ENCODE measurements at regions not wholly inside any gene's neighbourhood (a gene's known extent, or its start where the extent isn't known, plus 50 kb on each side); places are given as distances from the start of the nearest gene placed in this dataset.

- Histone ChIP-seq H3K4me3 (replicated peaks; ENCODE audit: insufficient read depth, low read length) (no peak overlapping the region), H3K27ac (replicated peaks) (no peak overlapping the region), H3K27me3 (ENCODE audit: insufficient read depth, poor library complexity, severe bottlenecking) (no peaks in the 10 kb centered on the region)
- no peak for DNase-seq (ENCODE audit: low read depth in 1 of 2, low spot score in 1 of 2)
- TF ChIP-seq, protein P1, sequence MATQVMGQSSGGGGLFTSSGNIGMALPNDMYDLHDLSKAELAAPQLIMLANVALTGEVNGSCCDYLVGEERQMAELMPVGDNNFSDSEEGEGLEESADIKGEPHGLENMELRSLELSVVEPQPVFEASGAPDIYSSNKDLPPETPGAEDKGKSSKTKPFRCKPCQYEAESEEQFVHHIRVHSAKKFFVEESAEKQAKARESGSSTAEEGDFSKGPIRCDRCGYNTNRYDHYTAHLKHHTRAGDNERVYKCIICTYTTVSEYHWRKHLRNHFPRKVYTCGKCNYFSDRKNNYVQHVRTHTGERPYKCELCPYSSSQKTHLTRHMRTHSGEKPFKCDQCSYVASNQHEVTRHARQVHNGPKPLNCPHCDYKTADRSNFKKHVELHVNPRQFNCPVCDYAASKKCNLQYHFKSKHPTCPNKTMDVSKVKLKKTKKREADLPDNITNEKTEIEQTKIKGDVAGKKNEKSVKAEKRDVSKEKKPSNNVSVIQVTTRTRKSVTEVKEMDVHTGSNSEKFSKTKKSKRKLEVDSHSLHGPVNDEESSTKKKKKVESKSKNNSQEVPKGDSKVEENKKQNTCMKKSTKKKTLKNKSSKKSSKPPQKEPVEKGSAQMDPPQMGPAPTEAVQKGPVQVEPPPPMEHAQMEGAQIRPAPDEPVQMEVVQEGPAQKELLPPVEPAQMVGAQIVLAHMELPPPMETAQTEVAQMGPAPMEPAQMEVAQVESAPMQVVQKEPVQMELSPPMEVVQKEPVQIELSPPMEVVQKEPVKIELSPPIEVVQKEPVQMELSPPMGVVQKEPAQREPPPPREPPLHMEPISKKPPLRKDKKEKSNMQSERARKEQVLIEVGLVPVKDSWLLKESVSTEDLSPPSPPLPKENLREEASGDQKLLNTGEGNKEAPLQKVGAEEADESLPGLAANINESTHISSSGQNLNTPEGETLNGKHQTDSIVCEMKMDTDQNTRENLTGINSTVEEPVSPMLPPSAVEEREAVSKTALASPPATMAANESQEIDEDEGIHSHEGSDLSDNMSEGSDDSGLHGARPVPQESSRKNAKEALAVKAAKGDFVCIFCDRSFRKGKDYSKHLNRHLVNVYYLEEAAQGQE (IDR thresholded peaks at IDR 0.05; ENCODE audit: insufficient replicate concordance, low read depth): no peak
- no peak for TF ChIP-seq SPI1 (IDR thresholded peaks at IDR 0.05; ENCODE audit: borderline replicate concordance, low read depth)
- no peak for TF ChIP-seq GABPA (IDR thresholded peaks at IDR 0.05; ENCODE audit: low read depth)
- TF ChIP-seq, protein P2, sequence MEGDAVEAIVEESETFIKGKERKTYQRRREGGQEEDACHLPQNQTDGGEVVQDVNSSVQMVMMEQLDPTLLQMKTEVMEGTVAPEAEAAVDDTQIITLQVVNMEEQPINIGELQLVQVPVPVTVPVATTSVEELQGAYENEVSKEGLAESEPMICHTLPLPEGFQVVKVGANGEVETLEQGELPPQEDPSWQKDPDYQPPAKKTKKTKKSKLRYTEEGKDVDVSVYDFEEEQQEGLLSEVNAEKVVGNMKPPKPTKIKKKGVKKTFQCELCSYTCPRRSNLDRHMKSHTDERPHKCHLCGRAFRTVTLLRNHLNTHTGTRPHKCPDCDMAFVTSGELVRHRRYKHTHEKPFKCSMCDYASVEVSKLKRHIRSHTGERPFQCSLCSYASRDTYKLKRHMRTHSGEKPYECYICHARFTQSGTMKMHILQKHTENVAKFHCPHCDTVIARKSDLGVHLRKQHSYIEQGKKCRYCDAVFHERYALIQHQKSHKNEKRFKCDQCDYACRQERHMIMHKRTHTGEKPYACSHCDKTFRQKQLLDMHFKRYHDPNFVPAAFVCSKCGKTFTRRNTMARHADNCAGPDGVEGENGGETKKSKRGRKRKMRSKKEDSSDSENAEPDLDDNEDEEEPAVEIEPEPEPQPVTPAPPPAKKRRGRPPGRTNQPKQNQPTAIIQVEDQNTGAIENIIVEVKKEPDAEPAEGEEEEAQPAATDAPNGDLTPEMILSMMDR (IDR thresholded peaks at IDR 0.05; ENCODE audit: insufficient read depth, low read length): no peak
- TF ChIP-seq POLR2AphosphoS5 (IDR thresholded peaks at IDR 0.05; ENCODE audit: low read depth): no peak
These were observed 225.1 kb downstream of the UACA start for GRCh38 chr15:70538278-70538677.

DNA sequence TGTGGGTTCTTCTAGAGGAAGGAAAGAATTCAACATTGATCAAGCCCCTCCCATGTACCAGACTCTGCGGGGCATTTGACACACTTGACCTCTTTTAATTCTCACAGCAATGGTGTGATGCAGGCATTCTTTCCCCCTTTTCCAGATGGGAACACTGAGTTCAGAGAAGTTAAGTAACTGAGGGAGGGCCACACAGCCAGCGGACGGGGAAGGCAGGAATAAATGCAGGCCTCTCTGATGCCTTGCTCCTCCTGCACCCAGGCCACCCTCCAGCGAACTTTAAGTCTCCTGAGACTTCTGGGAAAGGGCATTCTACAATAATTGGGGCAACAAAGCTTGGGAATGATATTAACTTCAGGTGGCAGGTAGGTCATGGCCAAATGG is 227.4 kb downstream of the UACA start:
- H3K4me3 ChIP-seq (replicated peaks; ENCODE audit: insufficient read depth, low read length): no peak overlapping the region
- H3K27ac ChIP-seq (replicated peaks): peak overlapping the region; percentile 63
- DNase-seq (ENCODE audit: low read depth in 1 of 2, low spot score in 1 of 2): no peak
- TF ChIP-seq SPI1 (IDR thresholded peaks at IDR 0.05; ENCODE audit: borderline replicate concordance, low read depth) (no peak), GABPA (IDR thresholded peaks at IDR 0.05; ENCODE audit: low read depth) (no peak), POLR2AphosphoS5 (IDR thresholded peaks at IDR 0.05; ENCODE audit: low read depth) (no peak)
- TF ChIP-seq, protein P2 (IDR thresholded peaks at IDR 0.05; ENCODE audit: insufficient read depth, low read length): no peak
- no peaks in the 10 kb centered on the region for H3K27me3 ChIP-seq (ENCODE audit: insufficient read depth, poor library complexity, severe bottlenecking)

DNA sequence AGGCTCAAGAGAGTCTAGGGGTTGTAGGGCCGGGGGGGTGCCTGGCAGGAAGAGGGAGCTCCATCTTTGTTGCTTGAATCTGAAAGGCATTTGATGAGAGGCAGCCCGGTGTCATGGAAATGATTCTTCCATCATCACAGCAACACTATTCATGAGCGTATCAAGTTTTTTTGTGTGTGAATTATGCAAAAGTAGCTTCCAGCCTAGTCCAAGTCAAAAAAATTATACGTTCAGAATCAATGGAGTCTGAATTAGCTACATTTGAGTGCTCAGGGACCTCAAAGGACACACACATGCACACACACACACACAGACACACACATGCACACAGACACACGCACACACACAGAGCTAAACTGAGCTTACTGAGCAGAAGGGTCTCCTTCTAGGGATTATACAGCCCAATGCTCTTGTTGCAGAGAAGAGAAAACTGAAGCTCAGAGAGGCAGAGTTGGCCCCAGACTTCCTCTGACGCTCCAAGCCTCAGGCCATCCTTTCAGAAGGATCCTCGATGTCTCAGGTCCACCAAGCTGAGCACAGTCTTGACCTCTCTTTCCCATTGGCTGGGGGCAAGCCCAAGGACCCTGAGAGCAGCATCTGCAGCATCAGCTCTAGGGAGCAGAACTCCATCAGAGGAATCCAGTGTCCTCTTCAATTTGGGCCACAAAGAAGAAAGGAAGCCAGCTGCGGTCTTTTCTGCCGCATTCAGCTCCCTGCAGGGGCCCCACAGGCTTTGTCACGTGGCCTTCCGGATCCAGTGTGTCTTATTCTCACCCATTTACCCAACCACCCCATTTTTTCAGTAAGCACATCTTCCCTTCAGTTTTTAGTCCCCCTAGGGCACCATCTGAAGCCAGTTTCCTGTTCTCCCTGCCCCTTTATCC is 228.0 kb downstream of the UACA start:
- Histone ChIP-seq H3K27me3 (ENCODE audit: insufficient read depth, poor library complexity, severe bottlenecking) (no peaks in the 10 kb centered on the region), H3K4me3 (replicated peaks; ENCODE audit: insufficient read depth, low read length) (no peak overlapping the region), H3K27ac (replicated peaks) (peak overlapping the region; percentile 63)
- DNase-seq (ENCODE audit: low read depth in 1 of 2, low spot score in 1 of 2): peak in 1 of 2 experiments; percentile 84
- no peak for TF ChIP-seq SPI1 (IDR thresholded peaks at IDR 0.05; ENCODE audit: borderline replicate concordance, low read depth)
- TF ChIP-seq, protein P2 (IDR thresholded peaks at IDR 0.05; ENCODE audit: insufficient read depth, low read length): no peak
- TF ChIP-seq GABPA (IDR thresholded peaks at IDR 0.05; ENCODE audit: low read depth): 0 out of 2 replicates have a peak, but pooled peaks have one; percentile 20
- 0 out of 2 replicates have a peak, but pooled peaks have one; percentile 23 for TF ChIP-seq POLR2AphosphoS5 (IDR thresholded peaks at IDR 0.05; ENCODE audit: low read depth)
- TF ChIP-seq, protein P1 (IDR thresholded peaks at IDR 0.05; ENCODE audit: insufficient replicate concordance, low read depth): no peak
